HFF-Myc (cell line): ENCODE measurements at regions not wholly inside any gene's neighbourhood (a gene's known extent, or its start where the extent isn't known, plus 50 kb on each side); places are given as distances from the start of the nearest gene placed in this dataset.

ENCODE experiments used
- DNase-seq: peaks from one replicate; pipeline ENCODE4 v3.0.0-alpha.2; 2011; ENCODE audit warnings: low read depth; ENCODE audit errors: extremely low read depth
- H3K4me3 ChIP-seq: replicated peaks from 2 replicates; pipeline ENCODE4 v1.5.1; 2011; ENCODE audit warnings: low read depth, mild to moderate bottlenecking, control low read depth, low read length
- TF ChIP-seq, protein P1 (sequence below): IDR thresholded peaks from 2 replicates; pipeline ENCODE4 v1.5.1; 2012; ENCODE audit warnings: mild to moderate bottlenecking, low read depth, low read length, control low read depth; ENCODE audit errors: missing control alignments

DNA sequence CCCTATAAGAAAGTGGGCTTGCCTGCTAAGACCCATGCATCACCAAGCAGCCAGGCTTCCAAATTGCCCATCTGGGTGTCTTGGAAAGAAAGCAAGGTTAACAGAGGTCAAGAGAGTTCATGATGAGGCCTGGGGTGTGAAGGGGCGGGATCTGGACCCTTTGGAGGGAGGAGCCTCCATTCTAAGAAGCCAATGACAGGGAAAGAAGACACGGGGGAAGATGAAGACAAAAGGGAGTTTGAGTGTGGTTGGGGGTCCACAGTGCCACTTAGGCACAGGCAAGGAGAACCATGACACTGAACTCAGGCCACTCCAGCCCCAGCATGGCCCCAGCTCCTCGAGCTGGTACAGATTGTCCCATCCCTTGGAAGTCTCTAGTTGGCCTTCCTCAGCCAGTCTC is 350.2 kb upstream of the TSHZ3 start:
- no peak for DNase-seq
- TF ChIP-seq, protein P1, sequence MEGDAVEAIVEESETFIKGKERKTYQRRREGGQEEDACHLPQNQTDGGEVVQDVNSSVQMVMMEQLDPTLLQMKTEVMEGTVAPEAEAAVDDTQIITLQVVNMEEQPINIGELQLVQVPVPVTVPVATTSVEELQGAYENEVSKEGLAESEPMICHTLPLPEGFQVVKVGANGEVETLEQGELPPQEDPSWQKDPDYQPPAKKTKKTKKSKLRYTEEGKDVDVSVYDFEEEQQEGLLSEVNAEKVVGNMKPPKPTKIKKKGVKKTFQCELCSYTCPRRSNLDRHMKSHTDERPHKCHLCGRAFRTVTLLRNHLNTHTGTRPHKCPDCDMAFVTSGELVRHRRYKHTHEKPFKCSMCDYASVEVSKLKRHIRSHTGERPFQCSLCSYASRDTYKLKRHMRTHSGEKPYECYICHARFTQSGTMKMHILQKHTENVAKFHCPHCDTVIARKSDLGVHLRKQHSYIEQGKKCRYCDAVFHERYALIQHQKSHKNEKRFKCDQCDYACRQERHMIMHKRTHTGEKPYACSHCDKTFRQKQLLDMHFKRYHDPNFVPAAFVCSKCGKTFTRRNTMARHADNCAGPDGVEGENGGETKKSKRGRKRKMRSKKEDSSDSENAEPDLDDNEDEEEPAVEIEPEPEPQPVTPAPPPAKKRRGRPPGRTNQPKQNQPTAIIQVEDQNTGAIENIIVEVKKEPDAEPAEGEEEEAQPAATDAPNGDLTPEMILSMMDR: no peak
- no peak overlapping the region for H3K4me3 ChIP-seq

DNA sequence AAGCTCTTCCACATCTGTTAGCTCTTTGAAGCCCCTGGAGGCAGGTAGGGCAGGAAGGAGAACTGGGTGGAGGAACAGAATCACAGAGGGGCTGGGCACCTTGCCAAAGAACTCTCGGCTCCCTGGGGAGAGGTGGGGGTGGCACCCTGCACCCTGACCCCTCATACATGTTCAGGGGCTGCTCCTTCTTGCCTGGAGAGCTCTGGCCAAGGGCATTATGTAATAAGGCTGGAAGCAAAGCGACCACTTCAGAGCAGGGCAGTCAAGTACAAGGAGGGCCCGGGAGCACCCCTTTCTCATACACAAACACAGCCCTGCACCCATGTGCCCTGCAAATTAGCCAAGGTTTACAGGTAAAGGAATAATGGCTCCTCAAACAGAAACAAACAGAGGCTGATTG is 351.9 kb upstream of the TSHZ3 start:
- TF ChIP-seq, protein P1: no peak
- no peak for DNase-seq
- H3K4me3 ChIP-seq: no peak overlapping the region

DNA sequence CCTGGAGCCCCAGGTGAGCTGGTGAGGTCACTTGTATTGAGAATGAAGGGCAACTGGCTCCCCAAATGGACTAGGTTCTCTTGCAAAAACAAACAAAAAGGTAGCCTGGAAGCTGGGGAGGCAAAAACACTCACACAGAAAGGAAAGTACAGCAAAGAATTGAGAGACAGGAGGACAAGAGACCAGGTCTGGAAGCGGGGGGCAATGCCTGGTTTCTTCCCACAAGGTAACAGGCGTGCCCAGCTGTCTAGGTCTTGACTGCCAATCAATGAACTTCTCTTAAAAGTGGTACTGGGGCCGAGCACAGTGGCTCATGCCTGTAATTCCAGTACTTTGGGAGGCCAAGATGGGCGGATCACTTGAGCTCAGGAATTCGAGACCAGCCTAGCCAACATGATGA is 356.4 kb upstream of the TSHZ3 start:
- TF ChIP-seq, protein P1: no peak

DNA sequence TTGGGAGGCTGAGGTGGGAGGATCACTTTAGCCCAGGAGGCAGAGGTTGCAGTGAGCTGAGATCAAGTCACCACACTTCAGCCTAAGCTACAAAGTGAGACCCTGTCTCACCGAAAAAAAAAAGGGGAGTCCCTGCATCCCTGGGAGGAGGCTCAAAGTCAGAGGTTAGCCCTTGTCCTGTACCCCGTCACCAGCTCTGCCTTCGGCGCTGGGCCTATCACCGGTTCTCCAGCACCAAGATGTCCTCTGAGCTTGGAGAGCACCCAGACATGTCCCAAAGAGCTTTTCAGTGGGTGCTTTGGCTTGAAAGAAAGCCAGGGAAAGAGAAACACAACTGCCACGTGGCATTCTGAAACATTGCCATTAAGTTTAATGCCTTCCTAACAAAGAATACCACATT is 356.9 kb upstream of the TSHZ3 start:
- H3K4me3 ChIP-seq: no peak overlapping the region
- no peak for DNase-seq
- TF ChIP-seq, protein P1: no peak

More for the DNA sequence above, 356.4 kb upstream of the TSHZ3 start:
- no peak overlapping the region for H3K4me3 ChIP-seq
- DNase-seq: no peak

DNA sequence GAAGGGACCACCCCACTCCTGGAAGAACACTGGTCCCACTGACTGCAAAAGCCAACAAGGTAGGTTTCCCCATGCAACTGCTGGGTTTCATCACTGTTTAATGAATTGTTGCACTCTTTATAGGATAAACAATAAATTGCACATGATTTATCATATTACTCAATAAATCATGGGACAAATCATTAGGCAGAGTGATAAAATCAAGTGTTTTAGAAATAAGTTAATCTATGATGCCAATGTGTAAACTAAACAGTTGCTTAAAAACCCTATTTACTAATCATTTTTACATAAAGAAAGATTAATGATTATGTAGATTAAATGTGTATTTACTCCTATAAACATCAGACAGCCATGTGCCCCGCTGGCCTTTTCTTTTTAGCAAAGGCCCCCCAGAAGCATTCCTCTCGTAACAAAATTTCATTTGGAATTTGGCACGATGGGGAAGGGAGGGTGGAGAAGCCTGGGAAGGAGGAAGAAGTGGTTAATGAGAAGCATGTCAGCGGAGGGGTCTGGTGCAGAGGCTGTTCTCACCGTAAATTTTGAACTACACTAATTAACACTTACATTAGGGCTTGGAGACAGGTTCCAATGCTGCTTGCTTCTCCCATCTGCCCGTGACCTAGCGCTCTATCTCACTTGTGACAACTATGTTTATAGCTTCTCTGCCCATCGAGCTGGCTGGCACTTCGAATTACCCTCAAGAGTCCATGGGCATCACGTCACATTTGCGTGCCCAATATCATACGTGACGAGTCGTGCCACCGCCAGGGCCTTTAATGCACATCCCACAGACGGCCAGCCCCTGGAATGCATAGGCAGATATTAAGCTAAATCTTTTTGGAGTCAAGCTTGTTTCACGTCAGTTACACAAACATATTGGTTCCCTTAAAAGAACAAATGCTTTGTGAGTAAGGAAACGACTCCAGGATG is 357.7 kb upstream of the TSHZ3 start:
- DNase-seq: no peak
- no peak overlapping the region for H3K4me3 ChIP-seq
- TF ChIP-seq, protein P1: no peak

DNA sequence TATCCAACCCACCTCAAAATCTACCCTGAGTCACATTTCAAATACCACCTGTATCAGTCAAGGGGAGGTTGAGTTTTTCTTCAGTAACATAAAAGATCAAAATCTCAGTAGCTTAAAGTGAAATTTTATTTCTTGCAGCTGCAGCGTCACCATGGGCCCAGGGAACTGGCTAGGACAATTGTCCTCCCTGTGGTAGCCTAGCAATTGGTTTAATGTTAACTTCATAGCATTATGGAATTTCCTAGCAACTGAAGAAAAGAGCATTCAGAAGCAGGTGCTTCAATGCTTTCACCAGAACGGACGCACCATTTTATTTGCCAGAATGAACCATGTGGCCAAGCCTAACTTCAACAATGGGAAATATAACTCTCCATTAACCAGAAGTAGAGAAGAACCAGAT is 359.3 kb upstream of the TSHZ3 start:
- no peak for DNase-seq
- TF ChIP-seq, protein P1: no peak

More for the DNA sequence above, 359.3 kb upstream of the TSHZ3 start:
- no peak overlapping the region for H3K4me3 ChIP-seq
